Activated CD8-positive, alpha-beta T cell treated with anti-CD3 and anti-CD28 coated beads for 36 hours (primary cell): ENCODE measurements at regions not wholly inside any gene's neighbourhood (a gene's known extent, or its start where the extent isn't known, plus 50 kb on each side); places are given as distances from the start of the nearest gene placed in this dataset.

Source experiments
- ATAC-seq: fragments of 200-7000 bp; cut with Tn5 transposase; one replicate; pipeline ENCODE4 v1.10.0; 2021; ENCODE audit warnings: mild to moderate bottlenecking, moderate library complexity
- CTCF ChIA-PET: fragments of 350-600 bp; sonication (Branson Sonifier 250); formaldehyde crosslinking; loops from one replicate; lab custom pipeline; 2021; ENCODE audit warnings: antibody characterized with exemption; lab: Charles Lee
- POLR2A ChIA-PET: fragments of 350-600 bp; sonication (Branson Sonifier 250); formaldehyde crosslinking; loops from one replicate; lab custom pipeline; 2021; ENCODE audit warnings: antibody characterized with exemption; lab: Charles Lee
- DNase-seq: peaks from one replicate; pipeline ENCODE4 v3.0.0-alpha.2; 2020
- H3K27ac Mint-ChIP-seq: one replicate; pipeline ENCODE4 v1.8.0; 2021; ENCODE audit warnings: mild to moderate bottlenecking, mixed read lengths
- H3K27me3 Mint-ChIP-seq: one replicate; pipeline ENCODE4 v1.8.0; 2021; ENCODE audit warnings: mixed read lengths
- H3K36me3 Mint-ChIP-seq: one replicate; pipeline ENCODE4 v1.8.0; 2021; ENCODE audit warnings: low read depth, mixed read lengths
- H3K4me1 Mint-ChIP-seq: one replicate; pipeline ENCODE4 v1.8.0; 2021; ENCODE audit warnings: low read depth, mixed read lengths
- H3K4me3 Mint-ChIP-seq: one replicate; pipeline ENCODE4 v1.8.0; 2021; ENCODE audit warnings: mild to moderate bottlenecking, moderate library complexity, mixed read lengths
- H3K9me3 Mint-ChIP-seq: one replicate; pipeline ENCODE4 v1.8.0; 2021; ENCODE audit warnings: mixed read lengths
- intact Hi-C: fragments of 100-400 bp; cut with micrococcal nuclease; formaldehyde crosslinking; loops from one replicate; pipeline ENCODE4 v1.10.0; 2022
- TF ChIP-seq, protein P1 (sequence below): fragments of 200-600 bp; IDR thresholded peaks from one replicate; pipeline ENCODE4 v1.8.0; 2022; ENCODE audit warnings: antibody characterized with exemption, mild to moderate bottlenecking

- TF ChIP-seq, protein P1, sequence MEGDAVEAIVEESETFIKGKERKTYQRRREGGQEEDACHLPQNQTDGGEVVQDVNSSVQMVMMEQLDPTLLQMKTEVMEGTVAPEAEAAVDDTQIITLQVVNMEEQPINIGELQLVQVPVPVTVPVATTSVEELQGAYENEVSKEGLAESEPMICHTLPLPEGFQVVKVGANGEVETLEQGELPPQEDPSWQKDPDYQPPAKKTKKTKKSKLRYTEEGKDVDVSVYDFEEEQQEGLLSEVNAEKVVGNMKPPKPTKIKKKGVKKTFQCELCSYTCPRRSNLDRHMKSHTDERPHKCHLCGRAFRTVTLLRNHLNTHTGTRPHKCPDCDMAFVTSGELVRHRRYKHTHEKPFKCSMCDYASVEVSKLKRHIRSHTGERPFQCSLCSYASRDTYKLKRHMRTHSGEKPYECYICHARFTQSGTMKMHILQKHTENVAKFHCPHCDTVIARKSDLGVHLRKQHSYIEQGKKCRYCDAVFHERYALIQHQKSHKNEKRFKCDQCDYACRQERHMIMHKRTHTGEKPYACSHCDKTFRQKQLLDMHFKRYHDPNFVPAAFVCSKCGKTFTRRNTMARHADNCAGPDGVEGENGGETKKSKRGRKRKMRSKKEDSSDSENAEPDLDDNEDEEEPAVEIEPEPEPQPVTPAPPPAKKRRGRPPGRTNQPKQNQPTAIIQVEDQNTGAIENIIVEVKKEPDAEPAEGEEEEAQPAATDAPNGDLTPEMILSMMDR: no peak
- no peak for DNase-seq
- no peaks in the 10 kb centered on the region for H3K9me3 Mint-ChIP-seq
- POLR2A ChIA-PET: interaction anchor here (0.7 kb wide), 1 partner anchor 231 kb away, joined by 3 read pairs; no protein-coding TSS in a partner anchor
- H3K27me3 Mint-ChIP-seq: peaks cover 5% of the 10 kb centered on the region
- ATAC-seq: no peak
- intact Hi-C loops: no loop called here
- CTCF ChIA-PET: no interaction called here
- no peaks in the 10 kb centered on the region for H3K36me3 Mint-ChIP-seq
- no peaks in the 10 kb centered on the region for H3K4me1 Mint-ChIP-seq
- H3K27ac Mint-ChIP-seq: no peak overlapping the region
- no peak overlapping the region for H3K4me3 Mint-ChIP-seq
Measured at GRCh38 chr9:75743855-75744254, 146.6 kb upstream of the PCSK5 start.

DNA sequence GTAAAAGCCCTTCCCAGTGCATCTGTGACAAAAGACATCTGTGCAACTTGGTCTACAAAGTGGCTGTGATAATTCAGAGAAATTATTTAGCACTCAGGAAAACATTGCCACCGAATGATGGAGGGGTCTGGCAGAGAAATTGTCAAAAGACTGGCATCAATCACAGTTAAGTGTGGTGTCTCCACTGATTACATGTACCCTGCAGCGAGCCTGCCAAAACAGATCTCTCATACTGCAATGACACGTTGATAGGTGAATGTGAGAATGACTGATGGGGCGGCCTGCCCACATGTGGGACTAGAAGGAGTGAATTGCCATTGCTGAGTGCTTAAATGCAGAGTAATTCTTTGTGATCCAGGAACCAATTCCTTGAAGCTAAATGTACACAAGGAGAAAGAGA lies 136.4 kb upstream of the PCSK5 start:
- Mint-ChIP-seq H3K36me3 (no peaks in the 10 kb centered on the region), H3K27me3 (no peaks in the 10 kb centered on the region), H3K9me3 (no peaks in the 10 kb centered on the region), H3K27ac (no peak overlapping the region), H3K4me3 (no peak overlapping the region), H3K4me1 (no peaks in the 10 kb centered on the region)
- TF ChIP-seq, protein P1: no peak
- DNase-seq (no peak), ATAC-seq (no peak)
- CTCF ChIA-PET: no interaction called here
- intact Hi-C loops: no loop called here
- POLR2A ChIA-PET: no interaction called here

DNA sequence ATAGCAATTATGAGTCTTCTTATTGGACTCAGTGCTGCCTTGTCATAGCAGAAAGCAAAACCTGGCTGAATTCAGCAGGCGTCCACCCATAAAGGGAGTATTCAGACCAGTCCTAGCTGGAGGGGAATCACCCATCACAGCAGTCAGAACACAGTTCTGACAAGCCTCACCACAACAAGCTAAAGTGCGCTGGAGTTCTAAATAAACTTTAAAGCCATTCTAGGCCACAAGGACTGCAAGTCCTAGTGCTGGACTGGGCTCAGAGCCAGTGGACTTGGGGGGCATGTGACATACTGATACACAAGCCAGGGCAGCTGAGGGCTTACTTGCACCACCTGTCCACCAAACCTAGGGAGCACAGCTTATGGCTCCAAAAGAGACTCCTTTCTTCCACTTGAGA lies 115.3 kb upstream of the PCSK5 start:
- DNase-seq: no peak
- ATAC-seq: no peak
- peaks cover 1% of the 10 kb centered on the region for H3K9me3 Mint-ChIP-seq
- H3K36me3 Mint-ChIP-seq: no peaks in the 10 kb centered on the region
- ChIA-PET POLR2A (no interaction called here), CTCF (no interaction called here)
- H3K27ac Mint-ChIP-seq: no peak overlapping the region
- H3K27me3 Mint-ChIP-seq: peaks cover 12% of the 10 kb centered on the region
- no peak overlapping the region for H3K4me3 Mint-ChIP-seq
- TF ChIP-seq, protein P1: no peak
- no peaks in the 10 kb centered on the region for H3K4me1 Mint-ChIP-seq
- intact Hi-C loops: no loop called here

DNA sequence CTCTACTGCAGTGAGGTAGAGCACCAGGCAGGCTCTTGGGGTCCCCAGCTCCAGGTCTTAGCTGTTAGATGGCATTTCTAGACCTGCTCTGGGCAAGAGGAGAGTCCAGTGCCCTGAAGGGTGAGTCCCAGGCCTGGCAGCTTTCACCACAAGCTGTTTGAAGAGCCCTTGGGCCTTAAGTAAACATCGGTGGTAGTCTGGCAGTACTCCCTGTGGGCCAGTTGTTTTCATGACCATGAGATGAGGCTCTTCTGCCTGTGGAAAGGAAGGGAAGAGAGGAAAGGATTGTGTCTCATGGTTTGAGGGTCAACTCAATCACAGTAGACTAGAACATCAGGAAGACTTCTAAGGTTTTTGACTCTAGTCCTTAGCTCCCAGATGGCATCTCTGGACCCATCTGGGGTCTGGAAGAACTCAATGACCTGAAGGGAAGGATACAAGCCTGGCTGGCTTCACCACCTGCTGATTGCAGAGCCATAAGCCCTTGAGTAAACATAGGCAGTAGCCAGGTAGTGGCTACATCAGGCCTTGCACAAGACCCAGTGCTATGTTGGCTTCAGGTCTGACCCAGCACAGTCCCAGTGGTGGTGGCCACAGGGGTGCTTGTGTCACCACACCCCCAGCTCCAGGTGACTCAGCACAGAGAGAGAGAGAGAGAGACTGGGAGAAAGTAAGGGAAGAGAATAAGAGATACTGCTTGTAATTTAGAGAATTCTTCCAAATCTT lies 114.3 kb upstream of the PCSK5 start:
- no peak for DNase-seq
- peaks cover 1% of the 10 kb centered on the region for H3K9me3 Mint-ChIP-seq
- ATAC-seq: no peak
- H3K36me3 Mint-ChIP-seq: no peaks in the 10 kb centered on the region
- intact Hi-C loops: no loop called here
- CTCF ChIA-PET: interaction anchor here (0.9 kb wide), 1 partner anchor 591 kb away, joined by 3 read pairs; no protein-coding TSS in a partner anchor
- no peak overlapping the region for H3K4me3 Mint-ChIP-seq
- POLR2A ChIA-PET: no interaction called here
- no peaks in the 10 kb centered on the region for H3K4me1 Mint-ChIP-seq
- no peak overlapping the region for H3K27ac Mint-ChIP-seq
- TF ChIP-seq, protein P1: no peak
- H3K27me3 Mint-ChIP-seq: peaks cover 7% of the 10 kb centered on the region

DNA sequence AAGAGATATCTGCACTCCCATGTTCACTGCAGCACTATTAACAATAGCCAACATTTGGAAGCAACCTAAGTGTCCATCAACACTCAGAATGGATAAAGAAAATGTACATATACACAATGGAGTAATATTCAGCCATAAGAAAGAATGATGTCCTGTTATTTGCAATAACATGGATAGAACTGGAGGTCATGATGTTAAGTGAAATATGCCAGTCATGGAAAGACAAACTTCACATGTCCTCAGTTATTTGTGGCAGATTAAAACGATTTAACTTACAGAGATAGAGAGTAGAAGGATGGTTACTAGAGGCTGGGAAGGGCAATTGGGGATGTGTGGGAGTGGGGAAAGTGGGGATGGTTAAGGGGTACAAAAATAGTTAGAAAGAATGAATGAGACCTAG lies 110.3 kb upstream of the PCSK5 start:
- CTCF ChIA-PET: no interaction called here
- peaks cover 3% of the 10 kb centered on the region for H3K27me3 Mint-ChIP-seq
- H3K27ac Mint-ChIP-seq: no peak overlapping the region
- no peaks in the 10 kb centered on the region for H3K4me1 Mint-ChIP-seq
- no peaks in the 10 kb centered on the region for H3K36me3 Mint-ChIP-seq
- peaks cover 1% of the 10 kb centered on the region for H3K9me3 Mint-ChIP-seq
- intact Hi-C loops: no loop called here
- POLR2A ChIA-PET: no interaction called here
- DNase-seq: no peak
- no peak overlapping the region for H3K4me3 Mint-ChIP-seq
- TF ChIP-seq, protein P1: no peak
- no peak for ATAC-seq
